ENCODE measurements at regions not wholly inside any gene's neighbourhood (a gene's known extent, or its start where the extent isn't known, plus 50 kb on each side); places are given as distances from the start of the nearest gene placed in this dataset.

DNA sequence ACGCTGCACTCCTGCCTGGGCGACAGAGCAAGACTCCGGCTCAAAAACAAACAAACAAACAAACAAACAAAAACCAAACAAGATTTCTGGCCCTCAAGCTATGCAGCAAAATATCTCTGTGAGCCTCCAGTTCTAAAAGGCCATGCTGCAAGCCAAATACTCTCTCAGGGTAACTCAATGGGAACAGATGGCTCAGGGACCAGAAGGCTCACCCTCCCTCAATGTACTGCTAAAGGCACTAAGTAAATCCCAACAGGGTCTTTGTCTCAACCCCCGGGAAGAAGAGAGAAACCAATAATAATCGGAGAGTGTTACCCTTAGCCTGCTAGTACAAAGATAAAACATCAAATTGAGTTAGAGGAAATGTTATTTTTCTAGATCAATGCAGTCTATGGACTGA lies 119.7 kb upstream of the ZC3H12C start:
- 56% methylated on average over 5 of the region's 5 CpGs for WGBS (ENCODE audit: low lambda C conversion rate)

More for the DNA sequence above, 119.7 kb upstream of the ZC3H12C start:
- Histone ChIP-seq H3K27ac (ENCODE audit: low read depth in 2 of 2, low read length in 1 of 2) (no peak overlapping the region), H3K9ac (no peak overlapping the region), H3K4me2 (no peak overlapping the region), H3F3A (replicated peaks; ENCODE audit: insufficient read depth) (no peaks in the 10 kb centered on the region), H3K4me1 (ENCODE audit: control insufficient read depth in 1 of 2, insufficient read depth in 2 of 2, low read depth in 1 of 2, low read length in 1 of 2) (peaks cover 0 to 29% of the 10 kb centered on the region in 2 experiments; a peak in 1 of 4 replicates), H2AFZ (ENCODE audit: low read depth) (no peak overlapping the region), H3K36me3 (replicated peaks in 1 of 2; ENCODE audit: control insufficient read depth in 1 of 2, insufficient read depth in 2 of 2, low read length in 1 of 2) (no peaks in the 10 kb centered on the region), H3K9me2 (no peaks in the 10 kb centered on the region), H3K27me3 (ENCODE audit: insufficient read depth) (no peaks in the 10 kb centered on the region), H3K79me2 (ENCODE audit: insufficient read depth) (no peaks in the 10 kb centered on the region), H4K20me1 (ENCODE audit: insufficient read depth) (no peaks in the 10 kb centered on the region), H3K4me3 (ENCODE audit: low read depth in 2 of 2, low read length in 1 of 2) (no peak overlapping the region), H3K9me3 (no peaks in the 10 kb centered on the region)
- no peak for DNase-seq
- TF ChIP-seq GABPA (IDR thresholded peaks at IDR 0.05; ENCODE audit: low read depth) (no peak), MEF2A (IDR thresholded peaks at IDR 0.05; ENCODE audit: borderline replicate concordance, low read depth) (no peak), RXRA (IDR thresholded peaks at IDR 0.05; ENCODE audit: borderline replicate concordance, low read depth) (no peak), FOXJ3 (CRISPR knock-in tag; IDR thresholded peaks at IDR 0.05) (no peak), TEAD4 (IDR thresholded peaks at IDR 0.05; ENCODE audit: borderline replicate concordance, insufficient read depth) (no peak), RCOR1 (IDR thresholded peaks at IDR 0.05; ENCODE audit: low read length) (no peak), USF2 (IDR thresholded peaks at IDR 0.05; ENCODE audit: borderline replicate concordance, low read depth, low read length) (no peak), NFIC (IDR thresholded peaks at IDR 0.05; ENCODE audit: borderline replicate concordance) (no peak), JUND (IDR thresholded peaks at IDR 0.05) (no peak)
- TF ChIP-seq, protein P1, sequence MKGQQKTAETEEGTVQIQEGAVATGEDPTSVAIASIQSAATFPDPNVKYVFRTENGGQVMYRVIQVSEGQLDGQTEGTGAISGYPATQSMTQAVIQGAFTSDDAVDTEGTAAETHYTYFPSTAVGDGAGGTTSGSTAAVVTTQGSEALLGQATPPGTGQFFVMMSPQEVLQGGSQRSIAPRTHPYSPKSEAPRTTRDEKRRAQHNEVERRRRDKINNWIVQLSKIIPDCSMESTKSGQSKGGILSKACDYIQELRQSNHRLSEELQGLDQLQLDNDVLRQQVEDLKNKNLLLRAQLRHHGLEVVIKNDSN (IDR thresholded peaks at IDR 0.05; ENCODE audit: borderline replicate concordance, low read depth), result no peak
- TF ChIP-seq, protein P2, sequence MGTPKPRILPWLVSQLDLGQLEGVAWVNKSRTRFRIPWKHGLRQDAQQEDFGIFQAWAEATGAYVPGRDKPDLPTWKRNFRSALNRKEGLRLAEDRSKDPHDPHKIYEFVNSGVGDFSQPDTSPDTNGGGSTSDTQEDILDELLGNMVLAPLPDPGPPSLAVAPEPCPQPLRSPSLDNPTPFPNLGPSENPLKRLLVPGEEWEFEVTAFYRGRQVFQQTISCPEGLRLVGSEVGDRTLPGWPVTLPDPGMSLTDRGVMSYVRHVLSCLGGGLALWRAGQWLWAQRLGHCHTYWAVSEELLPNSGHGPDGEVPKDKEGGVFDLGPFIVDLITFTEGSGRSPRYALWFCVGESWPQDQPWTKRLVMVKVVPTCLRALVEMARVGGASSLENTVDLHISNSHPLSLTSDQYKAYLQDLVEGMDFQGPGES (IDR thresholded peaks at IDR 0.05; ENCODE audit: low read depth, low read length), result no peak
- TF ChIP-seq, protein P3, sequence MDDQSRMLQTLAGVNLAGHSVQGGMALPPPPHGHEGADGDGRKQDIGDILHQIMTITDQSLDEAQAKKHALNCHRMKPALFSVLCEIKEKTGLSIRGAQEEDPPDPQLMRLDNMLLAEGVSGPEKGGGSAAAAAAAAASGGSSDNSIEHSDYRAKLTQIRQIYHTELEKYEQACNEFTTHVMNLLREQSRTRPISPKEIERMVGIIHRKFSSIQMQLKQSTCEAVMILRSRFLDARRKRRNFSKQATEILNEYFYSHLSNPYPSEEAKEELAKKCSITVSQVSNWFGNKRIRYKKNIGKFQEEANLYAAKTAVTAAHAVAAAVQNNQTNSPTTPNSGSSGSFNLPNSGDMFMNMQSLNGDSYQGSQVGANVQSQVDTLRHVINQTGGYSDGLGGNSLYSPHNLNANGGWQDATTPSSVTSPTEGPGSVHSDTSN (IDR thresholded peaks at IDR 0.05), result no peak
- TF ChIP-seq, protein P4, sequence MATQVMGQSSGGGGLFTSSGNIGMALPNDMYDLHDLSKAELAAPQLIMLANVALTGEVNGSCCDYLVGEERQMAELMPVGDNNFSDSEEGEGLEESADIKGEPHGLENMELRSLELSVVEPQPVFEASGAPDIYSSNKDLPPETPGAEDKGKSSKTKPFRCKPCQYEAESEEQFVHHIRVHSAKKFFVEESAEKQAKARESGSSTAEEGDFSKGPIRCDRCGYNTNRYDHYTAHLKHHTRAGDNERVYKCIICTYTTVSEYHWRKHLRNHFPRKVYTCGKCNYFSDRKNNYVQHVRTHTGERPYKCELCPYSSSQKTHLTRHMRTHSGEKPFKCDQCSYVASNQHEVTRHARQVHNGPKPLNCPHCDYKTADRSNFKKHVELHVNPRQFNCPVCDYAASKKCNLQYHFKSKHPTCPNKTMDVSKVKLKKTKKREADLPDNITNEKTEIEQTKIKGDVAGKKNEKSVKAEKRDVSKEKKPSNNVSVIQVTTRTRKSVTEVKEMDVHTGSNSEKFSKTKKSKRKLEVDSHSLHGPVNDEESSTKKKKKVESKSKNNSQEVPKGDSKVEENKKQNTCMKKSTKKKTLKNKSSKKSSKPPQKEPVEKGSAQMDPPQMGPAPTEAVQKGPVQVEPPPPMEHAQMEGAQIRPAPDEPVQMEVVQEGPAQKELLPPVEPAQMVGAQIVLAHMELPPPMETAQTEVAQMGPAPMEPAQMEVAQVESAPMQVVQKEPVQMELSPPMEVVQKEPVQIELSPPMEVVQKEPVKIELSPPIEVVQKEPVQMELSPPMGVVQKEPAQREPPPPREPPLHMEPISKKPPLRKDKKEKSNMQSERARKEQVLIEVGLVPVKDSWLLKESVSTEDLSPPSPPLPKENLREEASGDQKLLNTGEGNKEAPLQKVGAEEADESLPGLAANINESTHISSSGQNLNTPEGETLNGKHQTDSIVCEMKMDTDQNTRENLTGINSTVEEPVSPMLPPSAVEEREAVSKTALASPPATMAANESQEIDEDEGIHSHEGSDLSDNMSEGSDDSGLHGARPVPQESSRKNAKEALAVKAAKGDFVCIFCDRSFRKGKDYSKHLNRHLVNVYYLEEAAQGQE (IDR thresholded peaks at IDR 0.05; ENCODE audit: low read depth, low read length), result no peak
- POLR2A ChIA-PET, result no interaction called here
- CTCF ChIA-PET, result no interaction called here

Data from SK-N-SH (cell line).